ENCODE measurements at regions not wholly inside any gene's neighbourhood (a gene's known extent, or its start where the extent isn't known, plus 50 kb on each side); places are given as distances from the start of the nearest gene placed in this dataset.

GRCh38 chr1:14102180-14102579 is 402.2 kb downstream of the PRDM2 start:
- TF ChIP-seq POLR2AphosphoS5 (IDR thresholded peaks at IDR 0.05) (no peak), CTCF (IDR thresholded peaks at IDR 0.05) (no peak), POLR2A (IDR thresholded peaks at IDR 0.05) (no peak), EP300 (IDR thresholded peaks at IDR 0.05) (no peak)
